Mesothelial cell of epicardium (in vitro differentiated cells): ENCODE measurements at regions not wholly inside any gene's neighbourhood (a gene's known extent, or its start where the extent isn't known, plus 50 kb on each side); places are given as distances from the start of the nearest gene placed in this dataset.

ENCODE experiments used
- DNase-seq, 2 experiments: peaks; one replicate each; pipeline ENCODE4 v3.0.0; 2021; ENCODE audit warnings: low spot score in 2 of 2; ENCODE audit not compliant: unreplicated experiment in 2 of 2
- H3K27ac Mint-ChIP-seq: 2 replicates; pipeline ENCODE4 v1.8.0; 2021; ENCODE audit warnings: mixed read lengths
- H3K27me3 Mint-ChIP-seq: 2 replicates; pipeline ENCODE4 v1.8.0; 2021; ENCODE audit warnings: low read depth, mixed read lengths
- H3K36me3 Mint-ChIP-seq: 2 replicates; pipeline ENCODE4 v1.8.0; 2021; ENCODE audit warnings: mixed read lengths
- H3K4me1 Mint-ChIP-seq: 2 replicates; pipeline ENCODE4 v1.8.0; 2021; ENCODE audit warnings: mixed read lengths
- H3K4me3 Mint-ChIP-seq: 2 replicates; pipeline ENCODE4 v1.8.0; 2021; ENCODE audit warnings: mild to moderate bottlenecking, moderate library complexity, mixed read lengths
- H3K9me3 Mint-ChIP-seq: 2 replicates; pipeline ENCODE4 v1.8.0; 2021; ENCODE audit warnings: mixed read lengths
- TF ChIP-seq, protein P1 (sequence below): fragments of 200-600 bp; sonication (generic); IDR thresholded peaks from one replicate; pipeline ENCODE4 v1.5.0; 2021; ENCODE audit warnings: antibody characterized with exemption; ENCODE audit not compliant: unreplicated experiment

DNA sequence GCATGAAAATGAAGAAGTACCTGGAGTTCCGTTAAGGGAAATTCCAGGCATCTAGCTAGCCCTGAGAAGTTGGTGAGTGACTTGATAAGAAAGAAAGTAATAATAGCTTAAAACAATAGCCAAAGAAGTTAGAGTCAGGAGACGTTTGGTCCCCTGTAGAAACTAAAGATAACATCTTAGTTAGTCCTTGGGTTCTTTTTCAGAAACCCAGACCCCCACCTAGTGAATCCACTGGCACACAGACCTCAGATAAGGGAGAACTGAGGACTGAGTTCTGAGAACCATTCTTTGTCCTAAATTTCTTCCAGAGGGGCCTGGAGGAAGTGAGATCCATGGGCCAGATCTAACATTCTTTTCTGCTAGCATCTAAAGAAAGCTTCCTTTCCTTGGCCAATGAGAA, 335.4 kb downstream of the SLC4A3 start:
- Mint-ChIP-seq H3K4me1 (peaks cover 13% of the 10 kb centered on the region), H3K9me3 (peaks cover 2% of the 10 kb centered on the region), H3K27me3 (peaks cover 1% of the 10 kb centered on the region), H3K36me3 (no peaks in the 10 kb centered on the region), H3K4me3 (no peak overlapping the region), H3K27ac (no peak overlapping the region)
- TF ChIP-seq, protein P1, sequence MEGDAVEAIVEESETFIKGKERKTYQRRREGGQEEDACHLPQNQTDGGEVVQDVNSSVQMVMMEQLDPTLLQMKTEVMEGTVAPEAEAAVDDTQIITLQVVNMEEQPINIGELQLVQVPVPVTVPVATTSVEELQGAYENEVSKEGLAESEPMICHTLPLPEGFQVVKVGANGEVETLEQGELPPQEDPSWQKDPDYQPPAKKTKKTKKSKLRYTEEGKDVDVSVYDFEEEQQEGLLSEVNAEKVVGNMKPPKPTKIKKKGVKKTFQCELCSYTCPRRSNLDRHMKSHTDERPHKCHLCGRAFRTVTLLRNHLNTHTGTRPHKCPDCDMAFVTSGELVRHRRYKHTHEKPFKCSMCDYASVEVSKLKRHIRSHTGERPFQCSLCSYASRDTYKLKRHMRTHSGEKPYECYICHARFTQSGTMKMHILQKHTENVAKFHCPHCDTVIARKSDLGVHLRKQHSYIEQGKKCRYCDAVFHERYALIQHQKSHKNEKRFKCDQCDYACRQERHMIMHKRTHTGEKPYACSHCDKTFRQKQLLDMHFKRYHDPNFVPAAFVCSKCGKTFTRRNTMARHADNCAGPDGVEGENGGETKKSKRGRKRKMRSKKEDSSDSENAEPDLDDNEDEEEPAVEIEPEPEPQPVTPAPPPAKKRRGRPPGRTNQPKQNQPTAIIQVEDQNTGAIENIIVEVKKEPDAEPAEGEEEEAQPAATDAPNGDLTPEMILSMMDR, result no peak
- DNase-seq, result no peak

DNA sequence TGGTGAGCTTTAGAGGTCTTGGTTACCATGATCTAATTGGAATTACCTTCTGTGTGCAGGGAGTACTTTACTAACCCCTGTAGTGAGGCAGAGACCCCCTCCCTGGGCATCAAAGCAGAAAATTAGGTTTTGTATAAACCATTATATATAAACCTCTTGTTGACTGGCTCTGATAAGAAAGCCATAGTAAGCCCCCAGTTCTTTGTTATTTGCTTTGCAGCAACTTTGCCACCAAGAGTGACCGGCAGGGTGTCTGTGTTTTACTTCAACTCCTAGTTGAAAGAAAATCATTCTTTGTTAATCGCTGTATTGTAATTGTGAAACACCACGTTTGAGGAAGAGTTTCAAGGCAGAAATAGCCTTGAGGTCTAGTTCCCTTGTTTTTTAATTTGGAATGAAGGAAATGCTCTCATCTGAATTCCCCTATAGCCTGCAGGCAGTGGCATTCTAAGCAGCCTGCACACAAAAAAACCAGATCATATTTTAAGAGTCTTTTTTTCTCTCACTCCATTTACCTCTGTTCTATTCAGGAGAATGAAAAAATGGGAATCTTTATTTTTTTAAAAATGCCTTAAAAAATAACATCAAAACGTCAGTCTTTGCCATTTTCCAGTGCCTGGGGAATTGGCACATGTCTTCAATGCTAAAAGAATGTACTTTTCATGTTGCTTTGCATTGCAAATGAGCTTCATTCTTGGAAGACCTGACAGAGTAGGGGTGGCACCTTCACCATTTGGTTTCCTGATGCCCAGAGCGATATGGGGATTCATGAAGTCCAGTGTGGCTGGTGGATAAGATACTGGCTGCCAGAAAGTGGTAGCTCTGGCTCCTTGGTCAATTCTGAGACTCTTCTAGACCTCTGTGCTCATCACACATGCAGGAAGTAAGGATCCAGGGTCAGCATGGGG, 338.1 kb downstream of the SLC4A3 start:
- no peak overlapping the region for H3K27ac Mint-ChIP-seq
- H3K9me3 Mint-ChIP-seq, result no peaks in the 10 kb centered on the region
- TF ChIP-seq, protein P1, result no peak
- peaks cover 13% of the 10 kb centered on the region for H3K4me1 Mint-ChIP-seq
- DNase-seq, result no peak
- H3K4me3 Mint-ChIP-seq, result no peak overlapping the region
- H3K36me3 Mint-ChIP-seq, result no peaks in the 10 kb centered on the region
- peaks cover under 1% of the 10 kb centered on the region for H3K27me3 Mint-ChIP-seq

DNA sequence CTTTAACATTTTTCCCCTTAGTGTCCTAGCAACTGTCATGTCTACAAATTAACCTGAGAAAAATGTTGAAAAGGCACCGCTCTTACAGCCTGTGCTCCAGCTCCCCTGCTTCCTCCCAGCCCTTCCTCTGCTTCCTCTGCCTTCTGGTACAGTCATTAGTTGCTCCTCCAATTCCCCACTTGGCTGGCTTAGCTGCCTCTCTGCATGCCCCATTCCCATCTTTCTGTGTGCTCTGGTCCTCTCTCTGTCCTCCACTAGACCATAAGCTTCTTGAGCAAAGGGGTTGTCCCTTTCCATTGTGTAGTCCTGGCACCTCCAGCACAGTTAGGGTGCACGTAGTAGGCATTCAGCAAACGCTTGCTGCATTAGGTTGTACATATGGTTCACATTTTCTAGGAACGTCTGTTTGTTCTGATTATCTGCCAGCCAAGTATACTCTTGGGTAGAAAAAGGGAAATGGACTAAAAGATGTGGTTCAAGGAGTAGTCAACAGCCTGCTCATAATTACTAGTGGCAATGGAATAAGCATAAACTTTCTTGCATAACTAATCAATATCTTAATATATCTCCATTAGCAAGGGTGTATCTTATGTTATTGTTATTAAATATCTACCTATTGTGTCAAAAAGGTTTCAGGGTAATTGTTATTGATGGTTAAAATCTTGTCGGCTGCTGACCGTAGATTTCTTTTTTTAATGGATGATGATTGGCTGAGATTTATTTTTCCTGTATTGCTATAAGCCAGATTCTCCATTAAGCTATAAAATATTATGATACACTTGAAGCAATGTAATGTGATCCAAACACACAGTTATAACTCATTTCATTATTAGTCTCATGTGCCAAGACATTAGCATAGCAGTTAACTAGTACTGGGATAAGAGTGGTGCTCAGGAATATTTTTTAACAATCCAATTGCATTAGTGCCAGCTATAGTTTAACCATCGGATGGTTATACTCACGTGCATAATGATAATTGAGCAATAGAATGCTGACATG, 340.1 kb downstream of the SLC4A3 start:
- TF ChIP-seq, protein P1, result no peak
- H3K9me3 Mint-ChIP-seq, result no peaks in the 10 kb centered on the region
- H3K27me3 Mint-ChIP-seq, result no peaks in the 10 kb centered on the region
- DNase-seq, result no peak
- H3K27ac Mint-ChIP-seq, result no peak overlapping the region
- H3K4me1 Mint-ChIP-seq, result peaks cover 5% of the 10 kb centered on the region
- H3K36me3 Mint-ChIP-seq, result no peaks in the 10 kb centered on the region
- no peak overlapping the region for H3K4me3 Mint-ChIP-seq

DNA sequence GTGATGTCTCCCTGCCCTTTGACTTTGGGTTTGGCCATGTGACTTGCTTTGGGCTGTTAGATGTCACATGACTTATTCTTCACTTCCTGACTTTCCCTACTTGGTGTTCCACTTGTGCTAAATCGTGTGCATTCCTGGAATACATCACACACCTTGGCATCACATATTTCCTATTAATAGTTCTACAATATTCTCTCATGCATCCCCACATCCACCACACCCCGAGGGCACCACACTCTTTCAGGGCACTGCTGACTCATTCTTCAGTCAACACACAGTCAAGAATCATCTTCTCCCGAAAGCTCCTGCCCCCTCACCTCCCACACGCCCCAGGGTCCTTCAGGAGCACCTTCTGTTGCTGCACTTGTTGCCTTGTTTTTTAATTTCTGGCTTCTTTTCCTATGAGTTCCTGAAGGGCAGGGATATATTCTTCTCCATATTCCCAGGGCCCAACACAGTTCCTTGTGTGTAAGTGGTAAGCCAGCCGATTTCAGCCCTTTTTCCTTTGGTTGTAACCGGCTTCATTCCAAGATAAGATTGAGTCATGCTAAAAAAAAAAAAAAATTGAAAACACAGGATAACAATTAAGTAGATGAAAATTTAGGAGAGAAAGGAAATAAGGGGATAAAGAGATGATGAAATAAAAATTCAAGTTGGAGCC, 341.4 kb downstream of the SLC4A3 start:
- no peak for DNase-seq
- TF ChIP-seq, protein P1, result no peak
- peaks cover 8% of the 10 kb centered on the region for H3K4me1 Mint-ChIP-seq
- no peak overlapping the region for H3K27ac Mint-ChIP-seq
- H3K9me3 Mint-ChIP-seq, result no peaks in the 10 kb centered on the region
- no peaks in the 10 kb centered on the region for H3K36me3 Mint-ChIP-seq
- no peaks in the 10 kb centered on the region for H3K27me3 Mint-ChIP-seq
- no peak overlapping the region for H3K4me3 Mint-ChIP-seq

DNA sequence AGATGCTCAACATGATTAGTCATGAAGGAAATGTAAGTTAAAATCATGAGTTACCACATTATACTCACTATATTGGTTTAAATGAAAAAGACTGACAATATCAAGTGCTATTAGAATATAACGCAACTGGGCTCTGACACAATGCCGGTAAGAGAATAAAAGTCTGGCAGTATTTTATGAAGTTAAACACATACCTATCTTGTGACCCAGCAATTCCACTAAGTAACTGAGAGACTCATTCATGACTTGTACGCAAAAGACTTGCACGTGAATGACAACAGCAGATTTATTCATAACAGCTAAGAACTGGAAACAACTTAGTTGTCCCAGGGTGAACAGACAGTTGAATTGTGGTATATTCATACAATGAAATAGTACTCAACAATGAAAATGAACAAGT, 342.1 kb downstream of the SLC4A3 start:
- TF ChIP-seq, protein P1, result no peak
- H3K9me3 Mint-ChIP-seq, result no peaks in the 10 kb centered on the region
- H3K4me1 Mint-ChIP-seq, result peaks cover 8% of the 10 kb centered on the region
- no peak overlapping the region for H3K4me3 Mint-ChIP-seq
- DNase-seq, result no peak
- no peaks in the 10 kb centered on the region for H3K27me3 Mint-ChIP-seq
- no peaks in the 10 kb centered on the region for H3K36me3 Mint-ChIP-seq
- no peak overlapping the region for H3K27ac Mint-ChIP-seq
